ENCODE measurements at regions not wholly inside any gene's neighbourhood (a gene's known extent, or its start where the extent isn't known, plus 50 kb on each side); places are given as distances from the start of the nearest gene placed in this dataset.
"Not testable (repeated sequence)": the region's sequence is repeated elsewhere in the genome, so short reads cannot be mapped to it uniquely, and the experiment has no call there.

DNA sequence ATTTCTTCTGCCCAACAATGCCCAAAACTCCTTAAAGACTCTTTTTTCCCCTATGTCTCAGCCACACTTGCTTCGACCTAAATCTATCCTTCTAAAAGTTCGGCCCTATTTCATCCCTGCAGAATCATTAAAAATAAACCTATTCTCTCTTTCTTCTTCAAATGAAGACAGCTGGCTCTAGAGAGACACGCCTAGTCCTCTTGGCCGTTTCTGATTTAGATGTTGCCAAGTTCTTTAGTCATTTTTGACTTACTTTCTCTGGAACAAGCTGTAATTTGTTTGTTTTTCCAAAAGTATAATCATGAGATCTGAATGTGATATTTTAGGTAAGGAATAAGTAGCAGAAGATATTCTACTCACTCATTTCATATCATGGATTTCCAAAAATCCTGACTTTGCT, 211.6 kb downstream of the CENPC start:
- no peak for DNase-seq (ENCODE audit: low read depth in 4 of 4, low spot score in 3 of 4)

DNA sequence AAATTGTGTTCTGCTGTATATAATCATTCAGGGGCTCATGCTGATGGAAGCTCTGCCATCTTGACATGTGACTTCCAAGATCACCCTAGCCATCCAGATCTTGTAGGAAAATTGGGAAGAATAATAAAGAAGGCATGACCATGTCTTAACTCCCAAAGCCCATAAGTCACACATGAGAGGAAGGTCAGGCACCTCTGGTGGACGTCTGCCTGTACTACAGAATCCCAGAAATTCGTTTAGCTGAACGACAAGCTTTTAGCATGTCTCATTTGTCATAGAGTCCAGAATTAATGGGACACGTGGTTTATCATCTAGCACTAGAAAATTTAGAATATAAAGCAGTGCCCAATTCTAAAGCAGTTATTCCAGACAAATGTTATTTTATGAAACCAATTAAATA, 212.7 kb downstream of the CENPC start:
- DNase-seq (ENCODE audit: low read depth in 4 of 4, low spot score in 3 of 4) = no peak

DNA sequence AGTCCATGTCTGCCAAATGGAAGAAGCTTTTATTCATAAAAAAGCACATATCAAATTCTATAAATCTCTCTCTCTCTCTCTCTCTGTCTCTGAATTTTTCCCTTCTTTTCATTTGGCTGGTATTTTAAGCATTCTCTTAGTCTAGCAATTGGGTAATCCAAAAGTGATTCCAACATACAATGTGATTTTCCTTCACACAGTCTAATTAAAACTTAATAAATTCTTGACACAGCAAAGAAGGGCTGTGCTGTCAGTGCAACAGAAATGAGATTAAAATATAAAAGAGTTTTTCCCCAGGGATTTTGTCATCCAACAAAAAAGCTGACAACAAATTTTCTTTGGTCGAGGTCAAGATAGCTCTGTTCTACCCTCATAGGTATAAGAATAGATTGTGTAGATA, 216.9 kb downstream of the CENPC start:
- DNase-seq (ENCODE audit: low read depth in 4 of 4, low spot score in 3 of 4) = no peak

DNA sequence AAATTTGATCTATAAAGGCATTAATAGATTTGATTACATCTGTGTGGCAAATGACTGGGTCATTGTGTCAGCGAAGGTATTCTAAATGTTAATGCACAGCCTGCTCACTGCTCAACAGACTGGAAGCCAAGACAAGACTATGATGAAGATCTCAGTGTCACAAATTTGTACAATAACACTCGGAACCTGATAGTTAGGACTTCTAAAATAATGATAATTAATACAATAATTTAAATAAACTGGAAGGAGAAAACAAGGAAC, 217.4 kb downstream of the CENPC start:
- DNase-seq (ENCODE audit: low read depth in 4 of 4, low spot score in 3 of 4) = no peak

DNA sequence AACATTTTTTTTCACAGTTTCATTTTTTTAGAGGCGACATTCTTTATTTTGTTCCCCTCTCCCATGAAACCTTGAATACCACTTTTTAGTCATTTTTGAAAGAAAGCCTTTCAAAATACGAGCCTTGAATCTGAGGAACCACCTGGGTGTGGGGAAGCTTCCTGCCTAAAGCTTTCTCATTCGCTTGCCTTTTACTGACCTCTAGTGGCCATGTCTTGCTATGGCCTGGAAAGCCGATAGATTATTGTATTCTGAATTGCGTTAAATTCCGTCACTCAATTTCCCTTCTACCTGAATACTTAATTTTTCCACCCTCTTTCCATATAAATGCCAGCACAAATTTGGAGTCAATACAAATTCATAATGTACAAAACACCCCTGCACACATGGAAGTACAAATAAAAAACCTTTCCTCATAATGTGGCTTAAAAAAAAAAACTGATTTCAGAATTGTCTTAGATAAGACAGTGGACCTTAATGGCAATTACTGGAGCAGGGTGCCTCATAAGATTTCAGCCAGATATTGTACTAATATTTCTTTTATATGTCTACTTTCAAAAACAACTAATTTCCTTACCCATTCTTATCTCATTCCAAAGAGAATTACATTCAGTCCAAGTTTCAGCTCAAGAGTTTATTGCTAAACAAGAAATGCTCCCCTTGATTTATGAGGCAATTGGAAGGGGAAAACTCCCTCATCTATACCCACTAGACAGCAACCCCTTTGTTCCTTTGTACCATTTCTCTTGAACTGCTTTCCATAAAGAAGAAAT, 217.9 kb downstream of the CENPC start:
- peak; percentile 33 to 45 (median 40) for DNase-seq (ENCODE audit: low read depth in 4 of 4, low spot score in 3 of 4)

DNA sequence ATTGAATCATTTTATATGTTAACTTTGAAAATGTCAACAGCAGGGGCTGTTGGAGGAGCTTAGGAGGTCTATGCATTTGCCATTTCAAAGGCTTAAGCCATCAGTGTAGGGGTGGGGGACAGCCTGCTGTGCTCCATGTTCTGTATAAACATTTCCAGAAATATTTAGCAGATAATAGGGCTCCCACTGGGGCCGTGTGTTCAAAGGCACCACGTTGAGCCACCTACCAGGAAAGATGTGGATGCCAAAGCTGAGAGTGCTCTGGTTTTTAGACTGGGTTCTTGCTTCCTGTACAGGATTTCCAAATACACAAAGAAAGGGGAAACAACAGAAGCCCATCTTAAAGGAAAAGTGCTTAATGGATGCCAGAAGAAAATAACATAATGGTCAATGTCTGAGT, 219.5 kb downstream of the CENPC start:
- DNase-seq (ENCODE audit: low read depth in 4 of 4, low spot score in 3 of 4) = no peak

DNA sequence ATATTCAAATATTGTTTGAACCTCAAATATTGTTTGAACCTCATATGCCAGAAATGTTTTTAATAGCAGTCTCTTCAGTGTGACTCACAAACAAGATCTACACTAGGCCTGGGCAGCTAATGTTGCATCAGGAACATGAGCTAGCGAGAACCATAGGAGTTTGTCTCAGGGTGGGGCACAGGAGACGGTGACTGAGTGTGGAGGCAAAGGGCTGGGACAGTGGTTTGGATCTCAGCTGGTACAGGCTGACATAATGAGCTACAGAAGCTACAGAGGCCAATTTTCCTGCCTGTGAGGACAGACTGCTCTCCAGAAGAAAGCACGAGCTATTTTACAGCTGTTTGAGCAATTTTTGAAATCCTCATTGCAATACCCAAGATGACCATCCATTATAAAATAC, 224.7 kb downstream of the CENPC start:
- no peak for DNase-seq (ENCODE audit: low read depth in 4 of 4, low spot score in 3 of 4)

DNA sequence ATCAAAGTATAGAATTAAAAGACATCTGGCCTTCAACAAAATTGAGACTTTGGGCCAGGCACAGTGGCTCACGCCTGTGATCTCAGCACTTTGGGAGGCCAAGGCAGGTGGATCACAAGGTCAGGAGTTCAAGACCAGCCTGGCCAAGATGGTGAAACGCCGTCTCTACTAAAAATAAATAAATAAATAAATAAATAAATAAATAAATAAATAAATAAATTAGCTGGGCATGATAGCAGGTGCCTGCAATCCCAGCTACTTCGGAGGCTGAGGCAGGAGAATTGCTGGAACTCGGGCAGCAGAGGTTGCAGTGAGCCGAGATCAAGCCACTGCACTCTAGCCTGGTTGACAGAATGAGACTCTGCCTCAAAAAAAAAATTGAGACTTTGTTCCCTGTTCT, 225.7 kb downstream of the CENPC start:
- DNase-seq (ENCODE audit: low read depth in 4 of 4, low spot score in 3 of 4) = not testable (repeated sequence)

DNA sequence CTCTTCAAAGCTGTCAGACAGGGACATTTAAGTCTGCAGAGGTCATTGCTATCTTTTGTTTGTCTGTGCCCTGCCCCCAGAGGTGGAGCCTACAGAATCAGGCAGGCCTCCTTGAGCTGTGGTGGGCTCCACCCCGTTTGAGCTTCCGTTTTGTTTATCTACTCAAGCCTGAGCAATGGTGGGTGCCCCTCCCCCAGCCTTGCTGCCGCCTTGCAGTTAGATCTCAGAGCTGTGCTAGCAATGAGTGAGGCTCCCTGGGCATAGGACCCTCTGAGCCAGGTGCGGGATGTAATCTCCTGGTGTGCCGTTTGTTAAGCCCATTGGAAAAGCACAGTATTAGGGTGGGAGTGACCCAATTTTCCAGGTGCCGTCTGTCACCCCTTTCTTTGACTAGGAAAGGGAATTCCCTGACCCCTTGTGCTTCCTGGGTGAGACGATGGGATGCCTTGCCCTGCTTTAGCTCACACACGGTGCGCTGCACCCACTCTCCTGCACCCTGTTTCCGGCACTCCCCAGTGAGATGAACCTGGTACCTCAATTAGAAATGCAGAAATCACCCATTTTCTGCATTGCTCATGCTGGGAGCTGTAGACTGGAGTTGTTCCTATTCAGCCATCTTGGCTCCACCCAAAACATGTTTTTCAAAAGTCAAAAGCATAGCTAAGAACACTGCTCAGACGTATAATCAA, 244.7 kb downstream of the CENPC start:
- not testable (repeated sequence) for DNase-seq (ENCODE audit: low read depth in 4 of 4, low spot score in 3 of 4)

DNA sequence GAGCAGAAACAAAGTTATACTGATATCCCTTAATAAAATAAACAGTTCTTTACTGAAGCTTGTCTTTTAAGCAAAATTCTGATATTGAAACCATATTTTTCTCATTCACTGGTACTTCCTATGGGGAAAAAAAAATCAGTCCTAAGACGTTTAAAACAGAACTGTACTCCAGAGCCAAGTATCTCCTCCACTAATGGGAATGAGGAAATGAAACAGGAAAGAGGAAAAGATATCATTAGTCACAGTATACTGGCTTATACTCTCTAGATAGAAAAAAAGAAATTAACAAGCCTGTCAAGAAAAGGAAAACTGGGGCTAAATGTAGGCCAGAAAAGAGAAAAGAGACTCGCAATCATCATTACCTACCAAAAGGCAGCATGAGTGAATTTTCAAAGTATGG, 252.7 kb downstream of the CENPC start:
- no peak for DNase-seq (ENCODE audit: low read depth in 4 of 4, low spot score in 3 of 4)

DNA sequence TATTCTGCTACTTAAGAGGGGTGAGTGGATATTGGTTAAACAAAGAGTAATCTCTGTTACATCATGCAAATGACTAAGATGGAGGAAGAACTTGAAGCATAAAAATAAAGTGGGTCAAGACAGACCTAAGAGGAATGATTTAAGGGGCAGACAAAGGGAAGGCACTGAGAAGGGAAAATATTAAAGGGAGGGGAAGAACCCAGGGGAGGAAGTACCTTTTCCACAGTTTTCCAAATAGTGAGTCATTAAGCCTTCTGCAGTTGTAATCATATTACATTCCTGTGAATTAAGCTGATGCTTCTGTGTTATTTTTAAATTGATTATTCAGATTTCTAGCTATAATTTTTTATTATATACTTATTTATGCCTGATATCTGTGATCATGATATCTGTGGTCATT, 253.3 kb downstream of the CENPC start:
- no peak for DNase-seq (ENCODE audit: low read depth in 4 of 4, low spot score in 3 of 4)

DNA sequence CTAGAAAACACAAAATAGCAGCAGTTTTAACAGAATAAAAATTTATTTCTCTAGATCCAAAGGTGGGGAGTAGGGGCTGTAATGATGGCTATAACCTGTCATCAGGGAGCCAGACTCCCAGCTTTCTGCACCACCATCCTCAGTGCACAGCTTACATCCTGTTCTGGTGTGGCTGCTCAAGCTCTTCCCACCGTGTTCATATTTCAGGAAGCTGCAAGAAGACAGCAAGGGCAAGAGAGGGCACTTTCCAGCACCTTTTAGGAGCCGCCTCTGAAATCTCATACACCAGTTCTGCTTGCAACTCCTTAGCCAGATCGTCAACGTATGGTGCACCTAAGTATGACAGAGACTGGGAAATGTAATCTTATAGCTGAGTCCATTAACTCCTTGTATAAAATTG, 253.7 kb downstream of the CENPC start:
- DNase-seq (ENCODE audit: low read depth in 4 of 4, low spot score in 3 of 4) = peak in 1 of 4 donors; percentile 7

DNA sequence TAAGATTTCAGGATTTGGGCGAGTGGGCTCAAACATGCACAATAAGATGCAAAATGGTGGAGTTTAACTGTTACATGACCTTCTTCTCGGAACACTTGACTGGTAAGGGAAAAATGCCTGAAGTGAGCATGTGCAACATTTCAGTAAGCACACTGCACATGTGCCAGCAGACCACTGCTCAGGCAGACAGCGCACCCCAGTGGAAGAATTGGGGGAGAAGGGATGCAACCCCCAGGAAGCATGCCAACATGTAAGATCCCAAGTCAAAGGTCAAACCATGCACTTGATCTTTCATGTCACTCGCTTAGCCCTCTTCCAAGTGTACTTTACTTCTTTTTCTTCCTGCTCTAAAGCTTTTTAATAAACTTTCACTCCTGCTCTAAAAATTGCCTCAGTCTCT, 256.3 kb downstream of the CENPC start:
- DNase-seq (ENCODE audit: low read depth in 4 of 4, low spot score in 3 of 4) = no peak

DNA sequence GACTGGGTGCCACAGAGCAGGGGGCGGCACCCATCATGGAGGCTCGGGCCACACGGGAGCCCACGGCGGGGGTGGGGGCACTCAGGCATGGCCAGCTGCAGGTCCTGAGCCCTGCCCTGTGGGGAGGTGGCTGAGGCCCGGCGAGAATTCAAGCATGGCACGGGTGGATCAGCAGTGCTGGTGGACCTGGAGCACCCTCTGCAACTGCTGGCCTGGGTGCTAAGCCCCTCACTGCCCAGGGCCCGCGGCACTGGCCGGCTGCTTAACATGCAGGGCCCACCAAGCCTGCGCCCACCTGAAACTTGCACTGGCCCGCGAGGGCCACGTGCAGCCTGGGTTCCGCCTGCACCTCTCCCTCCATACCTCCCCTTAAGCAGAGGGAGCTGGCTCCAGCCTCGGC, 258.6 kb downstream of the CENPC start:
- DNase-seq (ENCODE audit: low read depth in 4 of 4, low spot score in 3 of 4) = no peak

DNA sequence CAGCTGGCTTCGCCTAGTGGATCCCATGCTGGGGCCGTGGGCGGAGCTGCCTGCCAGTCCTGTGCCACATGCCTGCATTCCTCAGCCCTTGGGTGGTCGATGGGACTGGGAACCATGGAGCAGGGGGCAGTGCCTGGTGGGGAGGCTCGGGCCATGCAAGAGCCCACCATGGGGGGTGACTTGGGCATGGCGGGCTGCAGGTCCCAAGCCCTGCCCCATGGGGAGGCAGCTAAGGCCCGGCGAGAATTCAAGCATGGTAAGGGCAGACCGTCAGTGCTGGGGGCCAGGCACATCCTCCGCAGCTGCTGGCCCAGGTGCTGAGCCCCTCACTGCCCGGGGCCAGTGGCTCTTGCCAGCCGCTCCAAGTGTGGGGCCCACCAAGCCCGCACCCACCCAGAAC, 262.6 kb downstream of the CENPC start:
- DNase-seq (ENCODE audit: low read depth in 4 of 4, low spot score in 3 of 4) = no peak

DNA sequence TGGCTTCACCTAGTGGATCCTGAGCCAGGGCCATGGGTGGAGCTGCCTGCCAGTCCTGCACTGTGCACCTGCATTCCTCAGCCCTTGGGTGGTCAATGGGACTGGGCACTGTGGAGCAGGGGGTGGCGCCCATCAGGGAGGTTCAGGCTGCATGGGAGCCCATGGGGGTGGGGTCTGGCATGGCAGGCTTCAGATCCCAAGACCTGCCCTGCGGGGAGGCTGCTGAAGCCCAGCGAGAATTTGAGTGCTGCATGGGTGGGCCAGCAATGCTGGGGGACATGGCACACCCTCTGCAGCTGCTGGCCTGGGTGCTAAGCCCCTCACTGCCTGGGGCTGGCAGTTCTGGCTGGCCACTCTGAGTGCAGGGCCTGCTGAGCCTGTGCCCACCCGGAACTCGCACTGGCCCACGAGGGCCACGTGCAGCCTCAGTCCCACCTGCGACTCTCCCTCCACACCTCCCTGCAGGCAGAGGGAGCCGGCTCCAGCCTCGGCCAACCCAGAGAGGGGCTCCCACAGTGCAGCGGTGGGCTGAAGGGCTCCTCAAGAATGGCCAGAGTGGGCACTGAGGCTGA, 270.0 kb downstream of the CENPC start:
- no peak for DNase-seq (ENCODE audit: low read depth in 4 of 4, low spot score in 3 of 4)

DNA sequence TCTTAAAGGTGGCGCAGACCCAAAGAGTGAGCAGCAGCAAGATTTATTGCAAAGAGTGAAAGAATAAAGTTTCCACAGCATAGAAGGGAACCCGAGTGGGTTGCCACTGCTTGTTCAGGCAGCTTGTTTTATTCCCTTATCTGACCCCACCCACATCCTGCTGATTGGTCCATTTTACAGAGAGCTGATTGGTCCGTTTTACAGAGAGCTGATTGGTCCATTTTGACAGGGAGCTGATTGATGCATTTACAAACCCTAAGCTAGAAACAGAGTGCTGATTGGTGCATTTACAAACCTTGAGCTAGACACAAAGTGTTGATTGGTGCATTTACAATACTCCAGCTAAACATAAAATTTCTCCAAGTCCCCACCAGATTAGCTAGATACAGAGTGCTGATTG, 270.6 kb downstream of the CENPC start:
- DNase-seq (ENCODE audit: low read depth in 4 of 4, low spot score in 3 of 4) = not testable (repeated sequence)

DNA sequence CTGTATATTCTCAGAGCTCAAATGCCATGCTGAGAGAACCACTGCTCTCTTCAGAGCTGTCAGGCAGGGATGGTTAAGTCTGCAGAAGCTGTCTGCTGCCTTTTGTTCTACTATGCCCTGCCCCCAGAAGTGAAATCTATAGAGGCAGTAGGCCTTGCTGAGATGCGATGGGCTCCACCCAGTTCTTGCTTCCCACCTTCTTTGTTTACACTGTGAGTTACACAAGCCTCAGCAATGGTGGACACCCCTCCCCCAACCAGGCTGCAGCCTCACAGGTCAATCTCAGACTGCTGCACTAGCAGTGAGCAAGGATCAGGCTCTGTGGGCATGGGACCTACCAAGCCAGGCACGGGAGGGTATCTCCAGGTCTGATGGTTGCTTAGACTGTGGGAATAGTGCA, 271.6 kb downstream of the CENPC start:
- DNase-seq (ENCODE audit: low read depth in 4 of 4, low spot score in 3 of 4) = no peak

DNA sequence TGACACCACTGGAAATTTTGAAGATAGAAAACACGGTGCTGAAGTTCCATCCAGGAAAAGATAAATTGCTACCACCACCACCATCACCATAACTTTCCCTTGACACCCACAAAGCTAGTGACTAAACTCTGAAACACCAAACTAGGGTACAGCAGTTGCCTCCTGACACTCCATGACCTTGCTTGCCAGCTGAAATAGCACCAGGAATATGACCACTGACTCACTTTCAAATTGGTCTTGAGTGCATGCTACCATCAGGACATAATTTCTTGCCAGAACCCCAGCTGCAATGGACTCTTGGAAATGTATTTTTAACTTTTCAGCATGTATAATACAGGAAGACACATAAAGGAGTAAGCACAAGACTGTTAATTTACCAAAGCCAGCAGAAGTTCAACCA, 283.3 kb downstream of the CENPC start:
- DNase-seq (ENCODE audit: low read depth in 4 of 4, low spot score in 3 of 4) = no peak

DNA sequence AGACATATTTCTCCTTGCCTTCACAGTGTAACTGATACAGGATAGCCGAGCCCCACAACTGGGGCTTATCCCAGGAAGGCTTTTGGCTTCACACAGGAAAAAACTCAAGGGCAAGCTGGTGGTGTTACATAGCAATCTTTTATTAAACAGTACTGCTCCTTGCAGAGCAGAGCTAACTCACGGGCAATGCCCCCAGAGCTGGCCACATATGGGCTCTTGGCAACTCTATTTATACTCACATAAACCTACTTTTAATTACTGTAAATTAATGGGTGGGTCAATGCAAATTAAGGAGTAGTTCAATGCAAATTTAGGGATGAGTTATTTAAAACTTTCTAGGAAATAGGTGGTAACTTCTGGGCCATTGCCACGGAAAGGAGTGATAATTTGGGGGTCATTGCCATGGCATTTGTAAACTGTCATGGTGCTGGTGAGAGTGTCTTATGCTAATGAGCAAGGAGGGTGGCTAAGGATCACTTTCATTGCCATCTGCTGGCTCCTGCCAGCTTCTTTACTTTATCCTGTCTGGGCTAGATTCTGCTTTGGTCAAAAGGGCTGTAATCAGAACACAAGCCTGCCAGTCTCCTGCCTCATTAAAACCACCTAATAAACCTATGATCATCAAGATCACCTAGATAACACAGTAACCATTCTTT, 288.8 kb downstream of the CENPC start:
- DNase-seq (ENCODE audit: low read depth in 4 of 4, low spot score in 3 of 4) = no peak

DNA sequence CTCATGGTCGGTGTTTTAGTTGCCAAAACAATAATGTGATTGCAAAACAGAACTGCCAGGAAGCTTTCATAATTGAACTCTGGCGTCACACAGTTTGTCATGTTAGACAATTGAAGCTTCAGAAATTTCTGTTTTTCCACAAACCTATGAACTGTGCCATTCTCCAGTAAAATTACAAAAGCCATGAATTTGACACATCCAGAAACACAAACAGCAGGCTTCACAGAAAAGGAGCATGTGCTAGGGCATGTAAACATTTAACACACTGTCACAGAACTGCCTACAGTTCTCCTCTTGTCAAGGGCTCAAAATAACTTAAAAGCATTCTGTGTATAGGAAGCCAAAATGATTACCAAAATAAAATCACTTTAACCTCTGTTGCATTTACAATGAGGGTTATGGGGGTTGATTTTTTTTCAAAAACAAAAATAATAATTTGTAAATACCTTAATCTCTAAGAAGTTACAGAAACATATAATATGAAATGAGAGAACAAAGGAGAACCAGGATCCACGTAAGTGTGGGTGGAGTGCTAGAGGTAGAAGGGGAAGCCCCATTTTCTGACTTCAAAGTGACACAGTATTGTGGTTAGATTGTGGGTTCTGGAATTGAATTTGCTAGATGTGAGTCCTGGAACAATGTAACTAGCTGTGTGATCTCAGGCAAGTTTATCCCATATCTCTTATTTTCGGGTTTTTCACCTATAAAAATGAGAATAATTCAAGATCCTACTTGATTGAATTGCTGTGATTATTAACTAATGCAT, 295.0 kb downstream of the CENPC start:
- no peak for DNase-seq (ENCODE audit: low read depth in 4 of 4, low spot score in 3 of 4)

Data from right renal pelvis (tissue), 4 donors.